Pancreas (tissue), 10 donors: ENCODE measurements at regions not wholly inside any gene's neighbourhood (a gene's known extent, or its start where the extent isn't known, plus 50 kb on each side); places are given as distances from the start of the nearest gene placed in this dataset.
A peak's percentile ranks its signal among the peaks of the same experiment; 100 is the strongest.

Source experiments
- ATAC-seq, 4 donors: fragments of 200-7000 bp; cut with Tn5 transposase; one replicate each; pipeline versions ENCODE4 v1.8.0 to v1.9.1; 2020; ENCODE audit warnings: mild to moderate bottlenecking in 4 of 4, moderate library complexity in 4 of 4
- DNase-seq, 6 donors: peaks; one replicate each; pipeline ENCODE4 v3.0.0-alpha.2; 2020
- FAIRE-seq: peaks from 2 replicates; lab custom pipeline; 2012; peaks lifted over from hg19 to GRCh38; lab: Jason Lieb, UNC
- H3K27ac ChIP-seq, 4 donors: fragments of 200-600 bp; sonication (generic); 1 replicate in 3 of 4; 2 replicates in 1 of 4; pipeline versions ENCODE4 v1.5.0 to v1.8.0; 2020
- H3K27me3 ChIP-seq, 4 donors: fragments of 200-600 bp; one replicate each; pipeline ENCODE4 v1.8.0; 2021
- H3K36me3 ChIP-seq, 3 donors: fragments of 200-600 bp; sonication (generic) in 1 of 3; one replicate each; pipeline versions ENCODE4 v1.5.0 to v1.8.0; 2020 to 2021
- H3K4me1 ChIP-seq, 3 donors: fragments of 200-600 bp; one replicate each; pipeline ENCODE4 v1.8.0; 2021
- H3K4me3 ChIP-seq, 4 donors: fragments of 200-600 bp; sonication (generic) in 2 of 4; one replicate each; pipeline versions ENCODE4 v1.5.0 to v1.8.0; 2020 to 2021
- H3K9me3 ChIP-seq, 4 donors: fragments of 200-600 bp; one replicate each; pipeline ENCODE4 v1.8.0; 2021
- WGBS, 2 donors: extraction: QIAGEN DNeasy Blood & Tissue Kit; methylation state at CpG; one replicate each; pipeline ENCODE4 v1.1.7; 2013; 5-methylcytosine and 5-hydroxymethylcytosine counted together
- intact Hi-C, 3 donors: fragments of 100-400 bp; cut with DNase I; formaldehyde crosslinking; loops; one replicate each; pipeline versions ENCODE4 v1.11.1 to v1.14.2; 2022
- TF ChIP-seq, protein P1 (sequence below), 4 donors: fragments of 200-600 bp; sonication (generic) in 3 of 4; IDR thresholded peaks; one replicate each; pipeline versions ENCODE4 v1.5.0 to v1.8.0; 2021; ENCODE audit warnings: antibody characterized with exemption in 4 of 4
- donor health status: healthy with polysubstance abuse.
- donor health status: DM: no; HTN: no; CAD: no; lungs with moderate emphysema.
- donor health status: DM: no; HTN: no; CAD: no.
- donor health status: control.
- donor health status: control.
- donor health status: Bipolar disorder and iron deficiency.
- donor health status: DM: yes; HTN: yes; CAD: no.
- donor health status: DM: no; HTN: no; CAD: no.
- donor health status: DM: no; HTN: no; CAD: no.
- donor health status: DM: yes; HTN: yes; CAD: no.

DNA sequence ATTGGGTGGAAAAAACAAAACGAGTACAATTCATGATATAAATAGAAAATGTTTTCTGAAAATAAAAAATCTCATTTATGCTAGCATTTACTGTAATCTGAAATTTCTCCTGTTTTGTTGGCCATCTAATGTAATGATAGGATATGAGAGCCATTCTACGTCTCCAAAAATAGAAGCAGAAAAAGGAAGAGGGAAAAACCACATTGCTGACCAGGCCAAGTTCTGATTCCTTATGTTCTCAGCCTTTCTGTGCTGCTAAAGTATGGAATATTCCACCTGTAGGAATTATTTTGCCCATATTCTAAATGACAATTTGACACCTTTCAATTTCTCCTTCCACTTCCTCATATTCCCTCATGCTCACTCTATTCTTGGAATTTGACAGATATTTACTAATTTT lies 110.2 kb downstream of the TBXT start:
- H3K27ac ChIP-seq: peak overlapping the region; percentile 13 to 42 (median 40)

DNA sequence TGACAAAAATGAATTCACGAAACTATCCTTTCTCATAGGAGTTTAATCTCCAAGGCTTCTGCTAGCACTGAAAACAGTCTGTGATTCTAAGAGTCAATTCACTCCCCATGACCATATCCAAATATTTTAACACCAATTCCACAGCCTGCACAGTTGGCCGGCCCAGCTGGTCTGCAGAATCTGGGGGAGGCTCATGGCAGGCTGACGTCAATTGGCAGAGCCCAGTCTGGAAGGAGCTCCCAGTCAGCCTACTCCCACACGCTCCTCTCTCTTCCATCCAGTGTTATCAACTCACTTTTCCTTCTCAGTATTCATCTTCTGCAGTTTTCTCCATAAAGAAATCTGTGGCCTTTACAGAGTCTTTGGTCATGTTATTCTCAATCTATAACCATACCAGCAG lies 111.0 kb downstream of the TBXT start:
- peaks cover 0 to 3% (median 1%) of the 10 kb centered on the region in 4 donors for H3K9me3 ChIP-seq
- peak in 3 of 4 donors; percentile 37 to 75 (median 42) for ATAC-seq
- TF ChIP-seq, protein P1, sequence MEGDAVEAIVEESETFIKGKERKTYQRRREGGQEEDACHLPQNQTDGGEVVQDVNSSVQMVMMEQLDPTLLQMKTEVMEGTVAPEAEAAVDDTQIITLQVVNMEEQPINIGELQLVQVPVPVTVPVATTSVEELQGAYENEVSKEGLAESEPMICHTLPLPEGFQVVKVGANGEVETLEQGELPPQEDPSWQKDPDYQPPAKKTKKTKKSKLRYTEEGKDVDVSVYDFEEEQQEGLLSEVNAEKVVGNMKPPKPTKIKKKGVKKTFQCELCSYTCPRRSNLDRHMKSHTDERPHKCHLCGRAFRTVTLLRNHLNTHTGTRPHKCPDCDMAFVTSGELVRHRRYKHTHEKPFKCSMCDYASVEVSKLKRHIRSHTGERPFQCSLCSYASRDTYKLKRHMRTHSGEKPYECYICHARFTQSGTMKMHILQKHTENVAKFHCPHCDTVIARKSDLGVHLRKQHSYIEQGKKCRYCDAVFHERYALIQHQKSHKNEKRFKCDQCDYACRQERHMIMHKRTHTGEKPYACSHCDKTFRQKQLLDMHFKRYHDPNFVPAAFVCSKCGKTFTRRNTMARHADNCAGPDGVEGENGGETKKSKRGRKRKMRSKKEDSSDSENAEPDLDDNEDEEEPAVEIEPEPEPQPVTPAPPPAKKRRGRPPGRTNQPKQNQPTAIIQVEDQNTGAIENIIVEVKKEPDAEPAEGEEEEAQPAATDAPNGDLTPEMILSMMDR (IDR thresholded peaks at IDR 0.05): no peak
- 63 to 75% methylated on average over 4 of the region's 4 CpGs for WGBS, 2 donors
- no peaks in the 10 kb centered on the region for H3K36me3 ChIP-seq
- no peak for DNase-seq
- no peak for FAIRE-seq
- no peaks in the 10 kb centered on the region for H3K4me1 ChIP-seq
- intact Hi-C loops: no loop called here
- no peak overlapping the region for H3K4me3 ChIP-seq
- no peak overlapping the region for H3K27ac ChIP-seq
- peaks cover 0 to 3% (median 0%) of the 10 kb centered on the region in 4 donors for H3K27me3 ChIP-seq

More for the DNA sequence above, 110.2 kb downstream of the TBXT start:
- 41 to 48% methylated on average over 2 of the region's 2 CpGs for WGBS, 2 donors
- ATAC-seq (peak in 1 of 4 donors; percentile 46), FAIRE-seq (no peak), DNase-seq (no peak)
- Histone ChIP-seq H3K36me3 (no peaks in the 10 kb centered on the region), H3K9me3 (peaks cover 0 to 2% (median 0%) of the 10 kb centered on the region in 4 donors), H3K4me1 (no peaks in the 10 kb centered on the region), H3K27me3 (peaks cover 0 to under 1% (median 0%) of the 10 kb centered on the region in 4 donors), H3K4me3 (no peak overlapping the region)
- intact Hi-C loops: no loop called here
- TF ChIP-seq, protein P1 (IDR thresholded peaks at IDR 0.05): no peak

DNA sequence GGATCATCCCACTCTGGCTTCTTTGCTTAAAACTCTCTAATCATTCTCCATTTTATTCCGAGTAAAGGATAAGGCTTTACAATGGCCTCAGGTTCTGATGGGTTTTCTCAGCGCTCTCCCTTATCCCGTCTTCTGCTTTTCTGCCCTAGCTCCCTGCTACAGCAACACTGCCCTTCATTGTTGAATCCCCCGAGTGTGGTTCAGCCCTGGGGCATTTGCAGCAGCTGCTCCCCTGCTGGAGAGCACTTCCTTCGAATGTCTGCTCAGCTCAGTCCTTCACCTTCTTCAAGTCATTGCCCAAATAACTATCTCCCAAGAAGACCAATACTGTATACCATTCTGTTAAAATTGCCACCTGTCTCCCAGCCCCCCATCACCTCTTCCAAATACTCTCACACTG lies 111.8 kb downstream of the TBXT start:
- no peak for ATAC-seq
- peaks cover 0 to 3% (median 0%) of the 10 kb centered on the region in 4 donors for H3K27me3 ChIP-seq
- 73 to 78% methylated on average over 5 of the region's 5 CpGs for WGBS, 2 donors
- peaks cover 0 to 3% (median 1%) of the 10 kb centered on the region in 4 donors for H3K9me3 ChIP-seq
- TF ChIP-seq, protein P1 (IDR thresholded peaks at IDR 0.05): no peak
- no peaks in the 10 kb centered on the region for H3K36me3 ChIP-seq
- intact Hi-C loops: no loop called here
- H3K4me3 ChIP-seq: no peak overlapping the region
- no peak overlapping the region for H3K27ac ChIP-seq
- H3K4me1 ChIP-seq: no peaks in the 10 kb centered on the region
- no peak for FAIRE-seq
- no peak for DNase-seq

DNA sequence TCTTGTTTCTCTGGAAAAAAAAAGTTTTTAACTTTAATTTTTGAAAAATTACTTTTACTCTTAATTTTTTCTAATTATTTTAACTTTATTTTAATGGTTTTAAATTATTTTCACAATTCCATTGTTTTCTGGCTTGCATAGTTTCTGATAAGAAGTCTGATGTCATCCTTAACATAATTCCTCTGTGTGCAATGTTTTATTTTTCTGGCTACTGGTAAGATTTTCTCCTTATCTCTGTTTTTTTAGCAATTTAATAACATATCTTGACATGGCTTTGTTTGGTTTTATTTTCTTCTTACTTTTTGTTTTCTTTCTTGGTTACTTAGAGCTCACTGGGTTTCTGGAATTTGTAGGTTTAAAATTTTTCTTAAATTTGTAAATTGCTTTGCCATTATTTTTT lies 114.8 kb downstream of the TBXT start:
- FAIRE-seq (peak; percentile 59), ATAC-seq (no peak), DNase-seq (no peak)
- intact Hi-C loops: no loop called here
- TF ChIP-seq, protein P1 (IDR thresholded peaks at IDR 0.05): no peak
- peaks cover 0 to 3% (median 0%) of the 10 kb centered on the region in 4 donors for H3K27me3 ChIP-seq
- no peaks in the 10 kb centered on the region for H3K4me1 ChIP-seq
- H3K4me3 ChIP-seq: no peak overlapping the region
- no peaks in the 10 kb centered on the region for H3K36me3 ChIP-seq
- no peak overlapping the region for H3K27ac ChIP-seq
- peaks cover 0 to 3% (median 1%) of the 10 kb centered on the region in 4 donors for H3K9me3 ChIP-seq

DNA sequence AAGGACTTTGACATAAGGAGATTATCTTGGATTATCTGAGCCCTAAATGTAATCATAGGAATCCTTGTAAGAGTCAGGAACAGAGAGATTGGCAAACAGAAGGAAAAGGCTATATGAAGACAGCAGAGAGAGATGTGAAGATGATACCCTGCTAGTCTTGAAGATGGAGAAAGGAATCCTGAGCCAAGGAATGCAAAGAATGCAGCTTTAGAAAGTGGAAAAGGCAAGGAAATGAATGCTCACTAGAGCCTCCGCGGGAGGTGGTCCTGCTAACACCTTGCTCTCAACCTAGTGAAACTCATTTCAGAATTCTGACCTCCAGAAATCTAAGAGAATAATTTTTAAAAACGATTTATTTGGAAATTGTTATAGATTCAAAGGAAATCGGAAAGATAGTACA lies 117.1 kb downstream of the TBXT start:
- no peak for FAIRE-seq
- Histone ChIP-seq H3K36me3 (no peaks in the 10 kb centered on the region), H3K9me3 (peaks cover 0 to 3% (median 1%) of the 10 kb centered on the region in 4 donors), H3K27ac (no peak overlapping the region), H3K27me3 (peaks cover 0 to 3% (median 0%) of the 10 kb centered on the region in 4 donors), H3K4me1 (peaks cover 0 to 11% (median 3%) of the 10 kb centered on the region in 3 donors), H3K4me3 (no peak overlapping the region)
- WGBS, 2 donors: 61 to 65% methylated on average over 4 of the region's 4 CpGs
- no peak for ATAC-seq
- DNase-seq: no peak
- intact Hi-C loops: no loop called here
- TF ChIP-seq, protein P1 (IDR thresholded peaks at IDR 0.05): no peak
